ENCODE measurements at regions not wholly inside any gene's neighbourhood (a gene's known extent, or its start where the extent isn't known, plus 50 kb on each side); places are given as distances from the start of the nearest gene placed in this dataset.
"Not testable (repeated sequence)": the region's sequence is repeated elsewhere in the genome, so short reads cannot be mapped to it uniquely, and the experiment has no call there.

DNA sequence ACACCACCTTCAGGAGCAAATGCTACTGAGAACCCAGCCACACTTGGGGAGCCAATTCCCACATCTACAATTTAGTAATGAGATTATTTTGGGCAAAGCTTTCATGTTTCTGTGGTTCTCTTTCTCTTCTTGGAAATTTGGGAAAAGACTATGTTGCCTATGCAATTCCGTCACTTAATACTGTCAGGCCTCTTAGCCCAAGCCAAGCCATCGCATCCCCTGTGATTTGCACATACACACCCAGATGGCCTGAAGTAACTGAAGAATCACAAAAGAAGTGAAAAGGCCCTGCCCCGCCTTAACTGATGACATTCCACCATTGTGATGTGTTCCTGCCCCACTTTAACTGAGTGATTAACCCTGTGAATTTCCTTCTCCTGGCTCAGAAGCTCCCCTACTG lies 153.4 kb upstream of the NANOGP8 start:
- TF ChIP-seq STAG1 (CRISPR knock-in tag; IDR thresholded peaks at IDR 0.05; ENCODE audit: borderline replicate concordance); NRF1 (conservative IDR thresholded peaks at IDR 0.05 in 1 of 2, IDR thresholded peaks at IDR 0.05 in 1 of 2); EP300 (IDR thresholded peaks at IDR 0.05; ENCODE audit: low read length); ZSCAN29 (IDR thresholded peaks at IDR 0.05); RB1 (IDR thresholded peaks at IDR 0.05; ENCODE audit: low read depth); HMG20A (CRISPR knock-in tag; conservative IDR thresholded peaks at IDR 0.05): not testable (repeated sequence)
- TF ChIP-seq, protein P1, sequence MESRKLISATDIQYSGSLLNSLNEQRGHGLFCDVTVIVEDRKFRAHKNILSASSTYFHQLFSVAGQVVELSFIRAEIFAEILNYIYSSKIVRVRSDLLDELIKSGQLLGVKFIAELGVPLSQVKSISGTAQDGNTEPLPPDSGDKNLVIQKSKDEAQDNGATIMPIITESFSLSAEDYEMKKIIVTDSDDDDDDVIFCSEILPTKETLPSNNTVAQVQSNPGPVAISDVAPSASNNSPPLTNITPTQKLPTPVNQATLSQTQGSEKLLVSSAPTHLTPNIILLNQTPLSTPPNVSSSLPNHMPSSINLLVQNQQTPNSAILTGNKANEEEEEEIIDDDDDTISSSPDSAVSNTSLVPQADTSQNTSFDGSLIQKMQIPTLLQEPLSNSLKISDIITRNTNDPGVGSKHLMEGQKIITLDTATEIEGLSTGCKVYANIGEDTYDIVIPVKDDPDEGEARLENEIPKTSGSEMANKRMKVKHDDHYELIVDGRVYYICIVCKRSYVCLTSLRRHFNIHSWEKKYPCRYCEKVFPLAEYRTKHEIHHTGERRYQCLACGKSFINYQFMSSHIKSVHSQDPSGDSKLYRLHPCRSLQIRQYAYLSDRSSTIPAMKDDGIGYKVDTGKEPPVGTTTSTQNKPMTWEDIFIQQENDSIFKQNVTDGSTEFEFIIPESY (CRISPR knock-in tag; IDR thresholded peaks at IDR 0.05), result not testable (repeated sequence)
- TF ChIP-seq, protein P2, sequence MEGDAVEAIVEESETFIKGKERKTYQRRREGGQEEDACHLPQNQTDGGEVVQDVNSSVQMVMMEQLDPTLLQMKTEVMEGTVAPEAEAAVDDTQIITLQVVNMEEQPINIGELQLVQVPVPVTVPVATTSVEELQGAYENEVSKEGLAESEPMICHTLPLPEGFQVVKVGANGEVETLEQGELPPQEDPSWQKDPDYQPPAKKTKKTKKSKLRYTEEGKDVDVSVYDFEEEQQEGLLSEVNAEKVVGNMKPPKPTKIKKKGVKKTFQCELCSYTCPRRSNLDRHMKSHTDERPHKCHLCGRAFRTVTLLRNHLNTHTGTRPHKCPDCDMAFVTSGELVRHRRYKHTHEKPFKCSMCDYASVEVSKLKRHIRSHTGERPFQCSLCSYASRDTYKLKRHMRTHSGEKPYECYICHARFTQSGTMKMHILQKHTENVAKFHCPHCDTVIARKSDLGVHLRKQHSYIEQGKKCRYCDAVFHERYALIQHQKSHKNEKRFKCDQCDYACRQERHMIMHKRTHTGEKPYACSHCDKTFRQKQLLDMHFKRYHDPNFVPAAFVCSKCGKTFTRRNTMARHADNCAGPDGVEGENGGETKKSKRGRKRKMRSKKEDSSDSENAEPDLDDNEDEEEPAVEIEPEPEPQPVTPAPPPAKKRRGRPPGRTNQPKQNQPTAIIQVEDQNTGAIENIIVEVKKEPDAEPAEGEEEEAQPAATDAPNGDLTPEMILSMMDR (IDR thresholded peaks at IDR 0.05 in 2 of 3, conservative IDR thresholded peaks at IDR 0.05 in 1 of 3; ENCODE audit: insufficient read depth in 2 of 3, low read depth in 1 of 3, low read length in 3 of 3), result not testable (repeated sequence)
- TF ChIP-seq, protein P3, sequence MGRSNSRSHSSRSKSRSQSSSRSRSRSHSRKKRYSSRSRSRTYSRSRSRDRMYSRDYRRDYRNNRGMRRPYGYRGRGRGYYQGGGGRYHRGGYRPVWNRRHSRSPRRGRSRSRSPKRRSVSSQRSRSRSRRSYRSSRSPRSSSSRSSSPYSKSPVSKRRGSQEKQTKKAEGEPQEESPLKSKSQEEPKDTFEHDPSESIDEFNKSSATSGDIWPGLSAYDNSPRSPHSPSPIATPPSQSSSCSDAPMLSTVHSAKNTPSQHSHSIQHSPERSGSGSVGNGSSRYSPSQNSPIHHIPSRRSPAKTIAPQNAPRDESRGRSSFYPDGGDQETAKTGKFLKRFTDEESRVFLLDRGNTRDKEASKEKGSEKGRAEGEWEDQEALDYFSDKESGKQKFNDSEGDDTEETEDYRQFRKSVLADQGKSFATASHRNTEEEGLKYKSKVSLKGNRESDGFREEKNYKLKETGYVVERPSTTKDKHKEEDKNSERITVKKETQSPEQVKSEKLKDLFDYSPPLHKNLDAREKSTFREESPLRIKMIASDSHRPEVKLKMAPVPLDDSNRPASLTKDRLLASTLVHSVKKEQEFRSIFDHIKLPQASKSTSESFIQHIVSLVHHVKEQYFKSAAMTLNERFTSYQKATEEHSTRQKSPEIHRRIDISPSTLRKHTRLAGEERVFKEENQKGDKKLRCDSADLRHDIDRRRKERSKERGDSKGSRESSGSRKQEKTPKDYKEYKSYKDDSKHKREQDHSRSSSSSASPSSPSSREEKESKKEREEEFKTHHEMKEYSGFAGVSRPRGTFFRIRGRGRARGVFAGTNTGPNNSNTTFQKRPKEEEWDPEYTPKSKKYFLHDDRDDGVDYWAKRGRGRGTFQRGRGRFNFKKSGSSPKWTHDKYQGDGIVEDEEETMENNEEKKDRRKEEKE (IDR thresholded peaks at IDR 0.05; ENCODE audit: borderline replicate concordance in 1 of 2, control insufficient read depth in 1 of 2, low read depth in 2 of 2, low read length in 1 of 2), result not testable (repeated sequence)
